Glomerular endothelial cell (primary cell): ENCODE measurements at regions not wholly inside any gene's neighbourhood (a gene's known extent, or its start where the extent isn't known, plus 50 kb on each side); places are given as distances from the start of the nearest gene placed in this dataset.
"Not testable (repeated sequence)": the region's sequence is repeated elsewhere in the genome, so short reads cannot be mapped to it uniquely, and the experiment has no call there.

Source experiments
- DNase-seq: peaks from one replicate; pipeline ENCODE4 v3.0.0-alpha.2; 2011; ENCODE audit warnings: low read depth, low spot score; ENCODE audit errors: extremely low read depth

GRCh38 chr2:65920659-65921058 lies 488.3 kb upstream of the SPRED2 start:
- DNase-seq: no peak

GRCh38 chr2:65919550-65920188 lies 487.3 kb upstream of the SPRED2 start:
- no peak for DNase-seq

DNA sequence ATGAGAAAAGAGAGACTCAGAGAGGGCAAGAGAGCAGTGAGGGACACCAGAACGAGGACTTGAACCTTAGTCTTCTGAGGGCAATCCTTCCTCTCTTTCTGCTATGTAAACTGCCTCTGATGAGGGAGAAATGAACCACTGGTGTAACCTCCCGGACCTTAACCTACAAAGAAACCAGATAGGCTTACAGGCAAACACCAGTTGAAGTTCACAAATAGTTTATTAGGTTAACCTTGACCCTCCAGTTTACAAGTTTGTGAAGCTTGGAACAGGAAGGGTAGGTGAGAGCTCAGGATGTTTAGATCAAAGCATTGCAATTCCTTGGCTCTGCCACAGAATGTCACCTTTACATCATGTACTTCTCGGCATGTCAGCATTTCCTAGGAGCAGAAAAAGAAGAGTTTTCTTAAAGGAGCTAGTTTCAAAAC lies 486.4 kb upstream of the SPRED2 start:
- no peak for DNase-seq

DNA sequence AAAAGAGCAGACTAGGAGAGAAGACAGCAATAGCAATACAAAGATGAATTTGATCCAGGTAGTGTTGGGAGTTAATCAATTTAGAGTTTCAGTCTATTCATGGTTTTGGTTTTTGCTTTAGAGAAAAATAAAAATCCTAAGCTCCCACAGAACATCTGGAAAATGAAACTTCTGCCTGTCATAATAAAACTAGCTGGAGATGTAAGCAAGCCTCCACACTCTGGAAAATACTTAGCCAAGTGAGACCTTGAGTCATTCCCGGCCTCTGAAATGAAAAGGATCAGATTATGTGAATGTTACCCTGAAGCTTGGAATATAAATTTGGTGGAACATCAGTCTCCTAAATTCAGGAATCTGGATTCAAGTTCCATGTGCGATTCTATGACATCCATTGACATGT lies 485.6 kb upstream of the SPRED2 start:
- no peak for DNase-seq

DNA sequence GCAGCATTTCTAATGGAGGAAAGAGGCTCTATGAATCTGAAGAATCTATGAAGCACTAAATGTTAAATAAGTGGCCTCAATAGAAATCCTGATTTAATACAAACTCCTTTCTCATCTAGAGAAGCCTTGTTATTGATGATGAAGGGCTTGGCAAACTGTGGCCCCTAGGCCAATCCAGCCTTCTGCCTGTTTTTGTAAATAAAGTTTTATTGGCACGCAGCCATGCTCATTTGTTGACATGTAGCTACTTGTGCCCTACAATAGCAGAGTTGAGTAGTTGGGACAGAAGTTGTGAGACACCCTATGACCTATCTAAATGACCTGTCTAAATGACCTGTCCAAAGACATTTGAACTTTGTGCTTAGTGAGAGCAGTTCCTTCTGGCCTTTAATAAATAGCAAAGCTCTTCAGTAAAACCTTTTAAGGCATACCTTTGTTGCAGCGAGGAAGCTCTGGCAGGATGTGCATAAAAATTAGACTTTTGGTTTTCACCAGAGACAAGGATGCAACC lies 484.4 kb upstream of the SPRED2 start:
- DNase-seq: no peak

- DNase-seq: no peak
These were observed 483.8 kb upstream of the SPRED2 start for GRCh38 chr2:65916177-65916576.

GRCh38 chr2:65915273-65915672 lies 482.9 kb upstream of the SPRED2 start:
- no peak for DNase-seq

DNA sequence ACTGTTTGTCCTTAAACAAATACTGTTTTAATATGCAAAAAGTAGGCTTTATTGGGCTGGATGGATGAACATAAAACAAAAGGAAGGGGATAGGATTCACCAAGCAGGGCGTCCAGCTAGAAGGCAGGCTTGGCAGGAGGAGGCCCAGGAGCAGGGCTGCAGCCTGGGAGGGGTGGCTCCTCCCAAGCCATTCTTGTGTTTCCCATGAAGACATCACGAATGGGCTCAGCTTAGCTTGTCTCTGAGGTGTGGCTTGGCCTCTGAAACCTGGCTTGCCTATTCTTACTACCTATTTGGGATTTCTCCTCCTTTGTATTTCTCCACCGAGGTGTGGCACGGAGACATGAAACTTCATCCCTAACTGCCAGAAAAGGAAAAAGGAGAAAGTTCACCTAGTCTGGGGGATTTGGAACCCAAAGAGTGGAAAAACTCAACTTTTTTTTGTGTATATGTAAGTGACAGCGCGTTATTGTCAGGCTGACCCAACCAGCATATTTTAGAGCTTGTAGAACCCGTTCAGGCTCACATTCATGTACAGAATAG lies 481.9 kb upstream of the SPRED2 start:
- no peak for DNase-seq

DNA sequence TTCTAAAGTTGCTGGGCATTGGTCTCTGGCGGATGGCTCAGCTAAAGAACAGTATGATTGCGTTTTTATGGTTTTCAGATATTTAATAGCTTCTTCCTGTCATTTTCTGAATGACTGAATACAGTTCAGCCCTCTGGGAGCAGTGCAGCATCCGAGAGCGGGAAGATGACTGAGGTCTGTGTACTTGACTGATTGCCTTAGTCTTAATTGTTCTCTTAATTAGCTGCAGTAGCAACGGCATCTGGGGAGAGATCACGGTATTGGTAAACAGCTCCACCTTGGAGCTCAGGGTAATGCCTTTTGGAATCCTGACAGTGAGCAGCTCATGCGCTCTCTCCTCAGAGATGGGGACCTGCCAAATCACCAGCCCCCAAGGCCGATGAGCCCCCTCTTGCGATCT lies 481.4 kb upstream of the SPRED2 start:
- no peak for DNase-seq

DNA sequence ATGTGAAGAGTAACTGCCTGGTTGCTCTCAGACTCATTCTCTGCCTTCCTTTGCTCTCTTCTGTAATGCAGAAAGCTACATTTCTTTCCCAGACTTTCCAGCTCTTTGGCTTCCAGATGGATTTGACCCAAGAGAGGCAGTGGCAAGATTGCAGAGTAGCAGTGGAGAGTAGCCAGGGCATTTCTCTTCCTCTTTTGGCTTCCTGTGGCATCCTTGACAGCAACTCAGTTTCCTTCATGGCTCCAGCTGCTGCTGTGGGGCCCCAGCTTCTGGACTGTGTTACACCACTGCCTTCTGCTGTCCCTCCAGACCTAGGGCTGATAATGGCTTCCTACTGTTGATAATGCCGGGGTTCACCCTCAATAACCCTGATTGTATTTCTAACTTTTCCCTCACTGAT lies 469.4 kb upstream of the SPRED2 start:
- no peak for DNase-seq

- DNase-seq: no peak
These were observed 464.0 kb upstream of the SPRED2 start for GRCh38 chr2:65896446-65896845.

GRCh38 chr2:65890131-65890530 lies 457.7 kb upstream of the SPRED2 start:
- not testable (repeated sequence) for DNase-seq

GRCh38 chr2:65885266-65885665 lies 452.9 kb upstream of the SPRED2 start:
- no peak for DNase-seq

- DNase-seq: no peak
These were observed 449.2 kb upstream of the SPRED2 start for GRCh38 chr2:65881592-65881991.

DNA sequence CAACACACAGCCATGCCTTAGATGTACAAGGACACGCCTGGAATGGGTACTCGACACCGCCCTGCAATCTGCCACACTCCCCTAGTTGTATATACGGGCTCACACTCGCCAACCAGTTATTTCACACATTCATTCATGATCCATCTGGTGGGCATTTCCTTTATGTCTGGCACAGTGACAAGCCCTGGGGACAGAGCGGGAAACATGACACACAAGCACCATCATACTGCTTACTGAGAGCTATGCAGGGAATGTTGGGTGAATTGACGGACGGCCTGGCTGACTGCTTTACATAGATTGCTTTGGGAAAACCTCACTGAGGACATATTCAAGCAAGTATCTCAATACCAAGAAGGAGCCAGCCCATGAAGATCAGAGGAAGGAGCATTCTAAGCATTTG lies 448.0 kb upstream of the SPRED2 start:
- DNase-seq: no peak

GRCh38 chr2:65878011-65878340 lies 445.6 kb upstream of the SPRED2 start:
- DNase-seq: no peak

GRCh38 chr2:65877331-65878010 lies 445.1 kb upstream of the SPRED2 start:
- no peak for DNase-seq

DNA sequence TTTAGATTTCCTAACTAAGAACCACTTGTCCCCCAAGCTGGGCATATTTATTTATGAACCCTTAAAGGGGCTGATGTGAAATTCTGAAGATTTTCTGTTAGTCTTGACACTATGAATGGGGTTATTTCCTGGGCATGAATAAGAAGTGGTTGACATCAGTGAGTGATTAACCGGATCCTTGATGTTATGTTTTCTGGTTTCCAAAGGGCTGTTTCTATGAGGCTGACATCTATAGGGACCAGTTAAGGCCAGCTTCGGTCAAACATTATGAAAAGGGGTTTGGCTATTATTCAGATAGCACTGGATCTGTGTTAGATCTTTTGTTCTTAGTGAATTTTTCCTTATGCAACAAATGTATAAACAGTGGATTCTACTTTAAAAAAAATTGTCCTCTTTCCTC lies 443.7 kb upstream of the SPRED2 start:
- DNase-seq: no peak

- DNase-seq: no peak
These were observed 438.4 kb upstream of the SPRED2 start for GRCh38 chr2:65870826-65871225.

GRCh38 chr2:65869296-65869695 lies 436.9 kb upstream of the SPRED2 start:
- no peak for DNase-seq

DNA sequence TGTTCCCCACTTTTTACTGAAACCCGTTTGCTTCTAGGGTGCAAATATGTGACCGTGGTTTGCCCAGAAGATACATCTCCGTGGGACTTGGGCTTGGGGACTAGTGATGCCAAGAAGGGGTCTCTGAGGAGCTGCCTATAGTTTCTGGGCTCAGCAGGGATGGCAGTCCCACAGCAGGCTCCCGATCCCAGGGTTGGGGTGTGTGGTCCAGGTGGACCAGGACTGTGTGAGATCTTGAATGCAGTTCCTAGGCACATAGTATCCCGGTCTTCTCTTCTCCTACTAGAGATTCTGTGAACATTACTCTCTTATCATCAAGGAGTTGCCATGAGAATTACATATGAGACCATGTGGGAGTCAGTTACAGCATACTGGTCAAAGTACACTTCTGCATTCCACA lies 435.8 kb upstream of the SPRED2 start:
- DNase-seq: no peak

- no peak for DNase-seq
These were observed 435.0 kb upstream of the SPRED2 start for GRCh38 chr2:65867446-65867845.
